ENCODE measurements at regions not wholly inside any gene's neighbourhood (a gene's known extent, or its start where the extent isn't known, plus 50 kb on each side); places are given as distances from the start of the nearest gene placed in this dataset.

DNA sequence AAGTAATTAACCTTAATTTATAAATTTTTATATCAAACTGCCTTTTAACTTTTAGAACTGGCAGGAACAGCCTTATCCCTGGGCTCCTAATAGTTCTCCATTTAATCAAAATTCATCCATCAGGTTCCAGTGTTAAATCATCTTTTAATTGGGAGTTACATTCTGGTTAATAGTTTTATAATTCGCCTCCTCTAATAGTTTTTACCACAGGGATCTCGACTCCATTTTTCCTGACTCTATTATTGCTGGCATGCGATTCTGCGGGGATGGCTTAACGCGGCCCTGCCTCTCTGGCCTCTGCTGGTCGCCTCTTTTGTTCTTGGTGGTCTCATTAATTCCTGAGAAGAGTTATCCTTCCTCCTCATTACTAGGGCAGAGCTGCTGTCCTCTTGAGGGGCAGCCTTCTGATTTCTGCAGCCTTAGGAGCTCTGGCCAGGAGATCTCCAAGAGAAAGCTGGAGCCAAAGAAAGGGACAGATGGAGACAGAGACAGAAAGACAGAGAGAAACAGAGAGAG lies 71.1 kb downstream of the MRM1 start:
- Histone ChIP-seq H3K27me3 (replicated peaks in 1 of 4; ENCODE audit: control extremely low read depth in 1 of 4, control insufficient read depth in 3 of 4, insufficient read depth in 4 of 4, low read length in 3 of 4) (no peaks in the 10 kb centered on the region), H2AFZ (ENCODE audit: insufficient read depth, low read depth, low read length, poor library complexity, severe bottlenecking) (no peak overlapping the region), H3K36me3 (replicated peaks in 1 of 2; ENCODE audit: control extremely low read depth in 1 of 2, control insufficient read depth in 1 of 2, extremely low read depth in 1 of 2, insufficient read depth in 2 of 2, low read length in 1 of 2) (no peaks in the 10 kb centered on the region), H3K4me3 (ENCODE audit: control extremely low read depth in 1 of 5, extremely low read depth in 1 of 5, insufficient read depth in 1 of 5, low read depth in 2 of 5, low read length in 4 of 5) (no peak overlapping the region), H3K4me2 (replicated peaks; ENCODE audit: low read depth, low read length, poor library complexity, severe bottlenecking) (no peak overlapping the region), H3K27ac (ENCODE audit: low read length in 2 of 2) (no peak overlapping the region), H4K20me1 (ENCODE audit: control insufficient read depth, insufficient read depth, low read length, poor library complexity, severe bottlenecking) (no peaks in the 10 kb centered on the region), H3K9me3 (ENCODE audit: control extremely low read depth in 1 of 3, control insufficient read depth in 2 of 3, insufficient read depth in 1 of 3, low read length in 2 of 3) (no peaks in the 10 kb centered on the region), H3K4me1 (ENCODE audit: control insufficient read depth in 2 of 2, insufficient read depth in 2 of 2, low read length in 2 of 2) (peaks cover 0 to 7% of the 10 kb centered on the region in 2 donors), H3K9ac (ENCODE audit: low read length) (no peak overlapping the region), H3K79me2 (ENCODE audit: control insufficient read depth, insufficient read depth, low read length) (no peaks in the 10 kb centered on the region)
- peaks cover 9% of the 10 kb centered on the region for H3K4me1 Mint-ChIP-seq
- POLR2A ChIA-PET, result no interaction called here
- 90% methylated on average over 5 of the region's 7 CpGs for WGBS (ENCODE audit: insufficient coverage)
- TF ChIP-seq CTCF (IDR thresholded peaks at IDR 0.05), result no peak
- TF ChIP-seq EZH2 (IDR thresholded peaks at IDR 0.05; ENCODE audit: borderline replicate concordance, insufficient read depth, low read depth, low read length, poor library complexity, severe bottlenecking), result no peak
- no peak overlapping the region for H3K4me3 Mint-ChIP-seq
- H3K9me3 Mint-ChIP-seq (ENCODE audit: insufficient read depth), result no peaks in the 10 kb centered on the region
- DNase-seq (no peak), ATAC-seq (ENCODE audit: low read depth) (no peak)
- intact Hi-C loops (cut with micrococcal nuclease), result no loop called here
- H3K27ac Mint-ChIP-seq, result no peak overlapping the region
- peaks cover 8% of the 10 kb centered on the region for H3K27me3 Mint-ChIP-seq
- CTCF ChIA-PET, result no interaction called here

- H2AFZ ChIP-seq (ENCODE audit: insufficient read depth, low read depth, low read length, poor library complexity, severe bottlenecking), result no peak overlapping the region
- H3K36me3 ChIP-seq (replicated peaks in 1 of 2; ENCODE audit: control extremely low read depth in 1 of 2, control insufficient read depth in 1 of 2, extremely low read depth in 1 of 2, insufficient read depth in 2 of 2, low read length in 1 of 2), result no peaks in the 10 kb centered on the region
- TF ChIP-seq EZH2 (IDR thresholded peaks at IDR 0.05; ENCODE audit: borderline replicate concordance, insufficient read depth, low read depth, low read length, poor library complexity, severe bottlenecking) (no peak), CTCF (IDR thresholded peaks at IDR 0.05) (no peak)
- H3K4me3 ChIP-seq (ENCODE audit: control extremely low read depth in 1 of 5, extremely low read depth in 1 of 5, insufficient read depth in 1 of 5, low read depth in 2 of 5, low read length in 4 of 5), result no peak overlapping the region
- ChIA-PET CTCF (no interaction called here), POLR2A (interaction anchor here (0.7 kb wide), 1 partner anchor 932 kb away, joined by 3 read pairs; no protein-coding TSS in a partner anchor)
- H4K20me1 ChIP-seq (ENCODE audit: control insufficient read depth, insufficient read depth, low read length, poor library complexity, severe bottlenecking), result no peaks in the 10 kb centered on the region
- H3K79me2 ChIP-seq (ENCODE audit: control insufficient read depth, insufficient read depth, low read length), result no peaks in the 10 kb centered on the region
- H3K9ac ChIP-seq (ENCODE audit: low read length), result no peak overlapping the region
- peaks cover 8% of the 10 kb centered on the region for H3K27me3 Mint-ChIP-seq
- H3K4me2 ChIP-seq (replicated peaks; ENCODE audit: low read depth, low read length, poor library complexity, severe bottlenecking), result no peak overlapping the region
- ATAC-seq (ENCODE audit: low read depth), result no peak
- no peak overlapping the region for H3K27ac Mint-ChIP-seq
- intact Hi-C loops (cut with micrococcal nuclease), result no loop called here
- peaks cover 9% of the 10 kb centered on the region for H3K4me1 Mint-ChIP-seq
- H3K4me1 ChIP-seq (ENCODE audit: control insufficient read depth in 2 of 2, insufficient read depth in 2 of 2, low read length in 2 of 2), result peaks cover 0 to 7% of the 10 kb centered on the region in 2 donors
- no peaks in the 10 kb centered on the region for H3K9me3 ChIP-seq (ENCODE audit: control extremely low read depth in 1 of 3, control insufficient read depth in 2 of 3, insufficient read depth in 1 of 3, low read length in 2 of 3)
- no peak for DNase-seq
- H3K4me3 Mint-ChIP-seq, result no peak overlapping the region
- no peak overlapping the region for H3K27ac ChIP-seq (ENCODE audit: low read length in 2 of 2)
- no peaks in the 10 kb centered on the region for H3K9me3 Mint-ChIP-seq (ENCODE audit: insufficient read depth)
- no peaks in the 10 kb centered on the region for H3K27me3 ChIP-seq (replicated peaks in 1 of 4; ENCODE audit: control extremely low read depth in 1 of 4, control insufficient read depth in 3 of 4, insufficient read depth in 4 of 4, low read length in 3 of 4)
- 98% methylated on average over 5 of the region's 5 CpGs for WGBS (ENCODE audit: insufficient coverage)
Measured at GRCh38 chr17:36673068-36673467, 71.7 kb downstream of the MRM1 start.

Data from B cell (primary cell).